ENCODE measurements at regions not wholly inside any gene's neighbourhood (a gene's known extent, or its start where the extent isn't known, plus 50 kb on each side); places are given as distances from the start of the nearest gene placed in this dataset.

DNA sequence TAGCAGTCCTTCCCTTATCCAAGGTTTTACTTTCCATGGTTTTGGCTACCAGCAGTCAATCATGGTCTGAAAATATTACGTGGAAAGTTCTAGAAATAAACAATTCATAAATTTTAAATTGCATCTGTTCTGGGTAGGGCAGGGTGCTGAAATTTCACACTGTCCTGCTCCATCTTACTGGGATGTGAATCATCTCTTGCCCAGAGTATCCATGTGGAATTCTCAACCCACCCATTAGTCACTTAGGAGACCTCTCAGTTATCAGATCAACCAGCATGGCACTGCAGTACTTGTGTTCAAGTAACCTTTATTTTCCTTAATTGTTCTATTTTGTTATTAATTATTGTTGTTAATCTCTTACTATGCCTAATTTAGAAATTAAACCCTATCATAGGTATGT lies 202.8 kb upstream of the CPHXL start:
- H3K4me3 ChIP-seq (ENCODE audit: low read depth, poor library complexity, severe bottlenecking) = no peak overlapping the region
- intact Hi-C loops (cut with DNase I; ENCODE audit: low total_unique reads) = no loop called here
- TF ChIP-seq POLR2A (IDR thresholded peaks at IDR 0.05) = no peak
- no peak for TF ChIP-seq CTCF (IDR thresholded peaks at IDR 0.05)
- WGBS, 2 donors = 88 to 90% methylated on average over 1 of the region's 1 CpG
- DNase-seq (ENCODE audit: low spot score in 2 of 2) = no peak

GRCh38 chr16:75931043-75931442 lies 204.8 kb upstream of the CPHXL start:
- intact Hi-C loops (cut with DNase I; ENCODE audit: low total_unique reads) = no loop called here
- WGBS, 2 donors = 39 to 53% methylated on average over 1 of the region's 1 CpG
- DNase-seq (ENCODE audit: low spot score in 2 of 2) = no peak
- TF ChIP-seq POLR2A (IDR thresholded peaks at IDR 0.05) = no peak
- no peak for TF ChIP-seq CTCF (IDR thresholded peaks at IDR 0.05)
- H3K4me3 ChIP-seq (ENCODE audit: low read depth, poor library complexity, severe bottlenecking) = no peak overlapping the region

GRCh38 chr16:75931970-75932369 lies 205.7 kb upstream of the CPHXL start:
- 88 to 92% methylated on average over 1 of the region's 1 CpG for WGBS, 2 donors
- intact Hi-C loops (cut with DNase I; ENCODE audit: low total_unique reads) = no loop called here
- TF ChIP-seq POLR2A (IDR thresholded peaks at IDR 0.05) (no peak), CTCF (IDR thresholded peaks at IDR 0.05) (no peak)
- no peak overlapping the region for H3K4me3 ChIP-seq (ENCODE audit: low read depth, poor library complexity, severe bottlenecking)
- DNase-seq (ENCODE audit: low spot score in 2 of 2) = no peak

DNA sequence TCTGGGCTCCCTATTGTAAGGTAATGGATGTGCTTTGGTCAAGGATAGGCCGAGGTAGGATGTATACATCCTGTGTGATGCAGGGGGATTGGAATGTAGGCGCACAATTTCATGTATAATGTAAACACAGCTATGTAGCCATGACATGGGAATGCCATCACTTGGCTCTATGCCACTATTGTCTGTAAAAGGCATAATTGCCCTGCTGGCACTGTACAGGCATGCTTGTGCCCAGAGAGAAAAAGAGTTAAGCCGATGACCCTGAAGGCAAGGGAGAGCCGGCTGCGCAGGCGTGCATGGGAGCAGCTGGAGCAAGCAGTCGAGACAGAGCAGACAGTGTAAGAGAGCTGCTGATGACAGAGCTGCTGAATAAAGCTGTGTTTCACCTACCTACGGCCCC lies 212.5 kb upstream of the CPHXL start:
- intact Hi-C loops (cut with DNase I; ENCODE audit: low total_unique reads) = no loop called here
- no peak for DNase-seq (ENCODE audit: low spot score in 2 of 2)
- WGBS, 2 donors = 67 to 80% methylated on average over 8 of the region's 8 CpGs
- H3K4me3 ChIP-seq (ENCODE audit: low read depth, poor library complexity, severe bottlenecking) = no peak overlapping the region
- TF ChIP-seq POLR2A (IDR thresholded peaks at IDR 0.05) (no peak), CTCF (IDR thresholded peaks at IDR 0.05) (no peak)

- intact Hi-C loops (cut with DNase I; ENCODE audit: low total_unique reads) = no loop called here
- WGBS, 2 donors = 83 to 90% methylated on average over 3 of the region's 3 CpGs
- no peak overlapping the region for H3K4me3 ChIP-seq (ENCODE audit: low read depth, poor library complexity, severe bottlenecking)
- TF ChIP-seq POLR2A (IDR thresholded peaks at IDR 0.05) = no peak
- TF ChIP-seq CTCF (IDR thresholded peaks at IDR 0.05) = no peak
- DNase-seq (ENCODE audit: low spot score in 2 of 2) = no peak
Measured at GRCh38 chr16:75942351-75942750, 216.1 kb upstream of the CPHXL start.

- WGBS, 2 donors = 58 to 60% methylated on average over 1 of the region's 1 CpG
- intact Hi-C loops (cut with DNase I; ENCODE audit: low total_unique reads) = no loop called here
Measured at GRCh38 chr16:75942936-75943335, 216.6 kb upstream of the CPHXL start.

More at GRCh38 chr16:75942936-75943335, 216.6 kb upstream of the CPHXL start:
- TF ChIP-seq POLR2A (IDR thresholded peaks at IDR 0.05) (no peak), CTCF (IDR thresholded peaks at IDR 0.05) (no peak)
- H3K4me3 ChIP-seq (ENCODE audit: low read depth, poor library complexity, severe bottlenecking) = no peak overlapping the region
- DNase-seq (ENCODE audit: low spot score in 2 of 2) = no peak
